Upper lobe of left lung (tissue), 6 donors: ENCODE measurements at regions not wholly inside any gene's neighbourhood (a gene's known extent, or its start where the extent isn't known, plus 50 kb on each side); places are given as distances from the start of the nearest gene placed in this dataset.

Experiments used
- ATAC-seq, 2 donors: fragments of 200-7000 bp; cut with Tn5 transposase; one replicate each; pipeline ENCODE4 v1.9.1; 2022; ENCODE audit warnings: mild to moderate bottlenecking in 2 of 2, moderate library complexity in 2 of 2; ENCODE audit not compliant: low FRiP score in 2 of 2
- DNase-seq, 2 donors: peaks; one replicate each; pipeline ENCODE4 v3.0.0-alpha.2; 2019 to 2020
- H3K27ac ChIP-seq, 4 donors: fragments of 200-600 bp; sonication (generic); one replicate each; pipeline ENCODE4 v1.5.1; 2016 to 2019
- H3K27me3 ChIP-seq, 4 donors: fragments of 200-600 bp; sonication (generic); one replicate each; pipeline ENCODE4 v1.5.1; 2017 to 2019
- H3K36me3 ChIP-seq, 4 donors: fragments of 200-600 bp; sonication (generic); one replicate each; pipeline ENCODE4 v1.5.1; 2016 to 2019
- H3K4me1 ChIP-seq, 4 donors: fragments of 200-600 bp; sonication (generic); one replicate each; pipeline ENCODE4 v1.5.1; 2018 to 2019
- H3K4me3 ChIP-seq, 4 donors: fragments of 200-600 bp; sonication (generic); one replicate each; pipeline ENCODE4 v1.5.1; 2017 to 2019; ENCODE audit warnings: mild to moderate bottlenecking in 2 of 4, moderate library complexity in 1 of 4
- H3K9me3 ChIP-seq, 4 donors: fragments of 200-600 bp; sonication (generic); one replicate each; pipeline ENCODE4 v1.5.1; 2018 to 2019
- EP300 ChIP-seq, 4 donors: sonication (generic); formaldehyde crosslinking; IDR thresholded peaks; one replicate each; pipeline ENCODE4 v1.5.1; 2017; ENCODE audit warnings: antibody characterized with exemption in 4 of 4, control low read depth in 2 of 4
- POLR2A ChIP-seq, 4 donors: fragments of 450-650 bp; IDR thresholded peaks; one replicate each; pipeline ENCODE4 v1.5.1; 2016 to 2017; ENCODE audit warnings: antibody characterized with exemption in 4 of 4, mild to moderate bottlenecking in 2 of 4
- POLR2AphosphoS5 ChIP-seq, 2 donors: sonication (generic); formaldehyde crosslinking; IDR thresholded peaks; one replicate each; pipeline ENCODE4 v1.5.1; 2017; ENCODE audit warnings: antibody characterized with exemption in 2 of 2
- WGBS, 2 donors: methylation state at CpG; one replicate each; pipeline ENCODE4 v1.1.5; 2017 to 2018; 5-methylcytosine and 5-hydroxymethylcytosine counted together
- TF ChIP-seq, protein P1 (sequence below), 6 experiments: fragments of 450-650 bp in 4 of 6; fragments of 200-600 bp in 2 of 6; sonication (generic) in 2 of 6; IDR thresholded peaks; one replicate each; pipeline ENCODE4 v1.5.1; 2016 to 2019; ENCODE audit warnings: antibody characterized with exemption in 6 of 6
- donor health status: DM: no; HTN: no; CAD: no; lungs with moderate emphysema.
- donor health status: DM: no; HTN: yes; CAD: no; lungs with severe emphysema.

DNA sequence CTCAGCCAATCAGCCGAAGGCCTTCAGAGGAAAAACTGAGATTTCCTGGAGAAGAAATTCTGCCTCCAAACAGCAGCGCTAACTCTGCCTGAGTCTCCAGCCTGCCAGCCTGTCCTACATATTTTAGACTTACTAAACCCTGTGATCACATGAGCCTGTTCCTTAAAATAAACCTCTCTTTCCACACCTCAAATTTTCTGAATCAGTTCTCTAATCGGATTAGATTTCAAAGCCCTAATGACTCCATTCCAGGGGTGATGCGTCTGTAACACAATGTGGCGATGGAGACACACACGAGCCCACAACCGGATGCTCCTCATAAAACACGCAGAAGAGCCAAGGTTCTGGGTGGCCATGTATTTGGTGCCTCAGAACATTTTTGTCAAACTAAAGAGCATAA is 1371.2 kb downstream of the BRD1 start:
- H3K4me1 ChIP-seq = no peaks in the 10 kb centered on the region
- H3K9me3 ChIP-seq = no peaks in the 10 kb centered on the region
- DNase-seq = peak in 1 of 2 donors; percentile 6
- H3K27me3 ChIP-seq = no peaks in the 10 kb centered on the region
- WGBS, 2 donors = 61 to 63% methylated on average over 8 of the region's 8 CpGs
- no peak for TF ChIP-seq POLR2A (IDR thresholded peaks at IDR 0.05)
- TF ChIP-seq EP300 (IDR thresholded peaks at IDR 0.05) = no peak
- no peak for TF ChIP-seq POLR2AphosphoS5 (IDR thresholded peaks at IDR 0.05)
- TF ChIP-seq, protein P1, sequence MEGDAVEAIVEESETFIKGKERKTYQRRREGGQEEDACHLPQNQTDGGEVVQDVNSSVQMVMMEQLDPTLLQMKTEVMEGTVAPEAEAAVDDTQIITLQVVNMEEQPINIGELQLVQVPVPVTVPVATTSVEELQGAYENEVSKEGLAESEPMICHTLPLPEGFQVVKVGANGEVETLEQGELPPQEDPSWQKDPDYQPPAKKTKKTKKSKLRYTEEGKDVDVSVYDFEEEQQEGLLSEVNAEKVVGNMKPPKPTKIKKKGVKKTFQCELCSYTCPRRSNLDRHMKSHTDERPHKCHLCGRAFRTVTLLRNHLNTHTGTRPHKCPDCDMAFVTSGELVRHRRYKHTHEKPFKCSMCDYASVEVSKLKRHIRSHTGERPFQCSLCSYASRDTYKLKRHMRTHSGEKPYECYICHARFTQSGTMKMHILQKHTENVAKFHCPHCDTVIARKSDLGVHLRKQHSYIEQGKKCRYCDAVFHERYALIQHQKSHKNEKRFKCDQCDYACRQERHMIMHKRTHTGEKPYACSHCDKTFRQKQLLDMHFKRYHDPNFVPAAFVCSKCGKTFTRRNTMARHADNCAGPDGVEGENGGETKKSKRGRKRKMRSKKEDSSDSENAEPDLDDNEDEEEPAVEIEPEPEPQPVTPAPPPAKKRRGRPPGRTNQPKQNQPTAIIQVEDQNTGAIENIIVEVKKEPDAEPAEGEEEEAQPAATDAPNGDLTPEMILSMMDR (IDR thresholded peaks at IDR 0.05) = no peak
- no peak for ATAC-seq
- no peak overlapping the region for H3K27ac ChIP-seq
- no peaks in the 10 kb centered on the region for H3K36me3 ChIP-seq
- no peak overlapping the region for H3K4me3 ChIP-seq

- Histone ChIP-seq H3K4me1 (peaks cover 0 to 3% (median 0%) of the 10 kb centered on the region in 4 donors), H3K4me3 (no peak overlapping the region), H3K36me3 (no peaks in the 10 kb centered on the region), H3K9me3 (no peaks in the 10 kb centered on the region), H3K27me3 (no peaks in the 10 kb centered on the region), H3K27ac (no peak overlapping the region)
- TF ChIP-seq POLR2AphosphoS5 (IDR thresholded peaks at IDR 0.05) = no peak
- no peak for TF ChIP-seq EP300 (IDR thresholded peaks at IDR 0.05)
- TF ChIP-seq, protein P1 (IDR thresholded peaks at IDR 0.05) = no peak
- no peak for TF ChIP-seq POLR2A (IDR thresholded peaks at IDR 0.05)
- 82 to 93% methylated on average over 10 to 14 of the region's 14 CpGs for WGBS, 2 donors
- DNase-seq (peak in 1 of 2 donors; percentile 8), ATAC-seq (no peak)
Measured at GRCh38 chr22:48453751-48454485, 1373.8 kb downstream of the BRD1 start.

GRCh38 chr22:48453171-48453570 is 1374.5 kb downstream of the BRD1 start:
- 94 to 100% methylated on average over 3 to 7 of the region's 7 CpGs for WGBS, 2 donors
- Histone ChIP-seq H3K27me3 (no peaks in the 10 kb centered on the region), H3K27ac (no peak overlapping the region), H3K9me3 (no peaks in the 10 kb centered on the region), H3K4me3 (no peak overlapping the region), H3K4me1 (peaks cover 0 to 3% (median 0%) of the 10 kb centered on the region in 4 donors), H3K36me3 (no peaks in the 10 kb centered on the region)
- no peak for DNase-seq
- no peak for ATAC-seq
- TF ChIP-seq, protein P1 (IDR thresholded peaks at IDR 0.05) = no peak
- no peak for TF ChIP-seq EP300 (IDR thresholded peaks at IDR 0.05)
- no peak for TF ChIP-seq POLR2A (IDR thresholded peaks at IDR 0.05)
- TF ChIP-seq POLR2AphosphoS5 (IDR thresholded peaks at IDR 0.05) = no peak

DNA sequence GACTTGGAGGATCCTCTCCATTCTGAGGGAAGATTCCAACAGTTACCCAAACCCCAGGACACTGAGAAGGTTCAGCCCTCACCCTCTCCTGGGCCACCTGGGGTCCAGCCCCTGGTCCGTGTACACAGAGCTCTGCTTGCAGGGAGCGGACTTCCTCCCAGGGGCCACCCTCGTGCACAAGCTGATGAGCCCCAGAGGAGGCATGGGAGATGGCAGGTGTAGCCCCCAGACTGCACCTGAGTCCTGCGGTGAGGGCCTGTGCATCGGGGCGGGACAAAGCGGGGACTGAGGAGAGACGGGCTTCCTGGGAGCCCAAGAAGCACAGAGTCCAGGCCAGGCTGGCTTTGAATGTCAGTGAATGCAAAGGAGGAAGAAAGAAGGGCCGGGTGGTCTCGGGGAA is 1374.9 kb downstream of the BRD1 start:
- WGBS, 2 donors = 91 to 96% methylated on average over 10 of the region's 10 CpGs
- Histone ChIP-seq H3K27ac (no peak overlapping the region), H3K9me3 (no peaks in the 10 kb centered on the region), H3K27me3 (no peaks in the 10 kb centered on the region), H3K4me1 (peaks cover 0 to 3% (median 0%) of the 10 kb centered on the region in 4 donors), H3K36me3 (no peaks in the 10 kb centered on the region), H3K4me3 (no peak overlapping the region)
- TF ChIP-seq EP300 (IDR thresholded peaks at IDR 0.05) (no peak), POLR2A (IDR thresholded peaks at IDR 0.05) (no peak), POLR2AphosphoS5 (IDR thresholded peaks at IDR 0.05) (no peak)
- TF ChIP-seq, protein P1 (IDR thresholded peaks at IDR 0.05) = no peak
- DNase-seq (peak; percentile 8 to 46), ATAC-seq (no peak)

DNA sequence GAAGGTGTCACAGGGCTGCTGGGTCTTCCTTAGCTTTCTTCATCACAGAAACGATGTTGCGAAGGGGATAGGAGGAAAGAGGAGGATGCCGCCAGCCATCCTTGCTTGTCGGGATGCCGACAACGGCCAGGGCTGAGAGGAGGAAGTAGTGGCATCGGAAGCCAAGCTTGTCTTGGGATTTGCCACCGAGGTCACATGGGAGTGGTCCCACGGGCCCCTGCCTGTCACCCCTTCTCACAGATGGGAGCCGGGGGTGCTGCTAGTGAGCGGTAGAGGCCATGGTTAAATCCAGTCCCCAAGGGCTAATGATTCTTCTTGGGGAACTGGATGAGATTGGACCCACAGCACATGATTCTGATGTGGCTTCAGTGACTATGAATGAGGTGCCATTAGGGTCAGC is 1375.8 kb downstream of the BRD1 start:
- 80 to 89% methylated on average over 11 of the region's 11 CpGs for WGBS, 2 donors

More for the DNA sequence above, 1375.8 kb downstream of the BRD1 start:
- ATAC-seq (no peak), DNase-seq (peak in 1 of 2 donors; percentile 10)
- no peaks in the 10 kb centered on the region for H3K36me3 ChIP-seq
- H3K9me3 ChIP-seq = no peaks in the 10 kb centered on the region
- no peak overlapping the region for H3K27ac ChIP-seq
- peaks cover 0 to 3% (median 0%) of the 10 kb centered on the region in 4 donors for H3K4me1 ChIP-seq
- H3K27me3 ChIP-seq = no peaks in the 10 kb centered on the region
- TF ChIP-seq POLR2AphosphoS5 (IDR thresholded peaks at IDR 0.05) = no peak
- no peak for TF ChIP-seq POLR2A (IDR thresholded peaks at IDR 0.05)
- TF ChIP-seq, protein P1 (IDR thresholded peaks at IDR 0.05) = no peak
- no peak for TF ChIP-seq EP300 (IDR thresholded peaks at IDR 0.05)
- no peak overlapping the region for H3K4me3 ChIP-seq
